Colonic mucosa (tissue), 4 donors: ENCODE measurements at regions not wholly inside any gene's neighbourhood (a gene's known extent, or its start where the extent isn't known, plus 50 kb on each side); places are given as distances from the start of the nearest gene placed in this dataset.

Experiments used
- DNase-seq: peaks from one replicate; pipeline ENCODE4 v3.0.0-alpha.2; 2020
- H3K27ac ChIP-seq: fragments of 200-600 bp; one replicate; pipeline ENCODE4 v1.8.0; 2021
- H3K27me3 ChIP-seq: fragments of 200-600 bp; one replicate; pipeline ENCODE4 v1.8.0; 2021
- H3K36me3 ChIP-seq: fragments of 200-600 bp; one replicate; pipeline ENCODE4 v1.8.0; 2021
- H3K4me1 ChIP-seq: fragments of 200-600 bp; one replicate; pipeline ENCODE4 v1.8.0; 2021; ENCODE audit warnings: mild to moderate bottlenecking
- H3K4me3 ChIP-seq: fragments of 200-600 bp; one replicate; pipeline ENCODE4 v1.8.0; 2021
- H3K9ac ChIP-seq, 2 donors: one replicate each; pipeline ENCODE4 v1.7.0; 2013; ENCODE audit warnings: control low read depth in 2 of 2, low read depth in 2 of 2, low read length in 2 of 2
- H3K9me3 ChIP-seq: fragments of 200-600 bp; one replicate; pipeline ENCODE4 v1.8.0; 2021
- intact Hi-C: fragments of 100-400 bp; cut with DNase I; formaldehyde crosslinking; loops from one replicate; pipeline ENCODE4 v1.14.1; 2022
- TF ChIP-seq, protein P1 (sequence below): fragments of 200-600 bp; IDR thresholded peaks from one replicate; pipeline ENCODE4 v1.8.0; 2022; ENCODE audit warnings: antibody characterized with exemption, mild to moderate bottlenecking
- donor health status: healthy.
- donor health status: DM: no; HTN: no; CAD: no.
- donor health status: DM: no; HTN: no; CAD: no.

DNA sequence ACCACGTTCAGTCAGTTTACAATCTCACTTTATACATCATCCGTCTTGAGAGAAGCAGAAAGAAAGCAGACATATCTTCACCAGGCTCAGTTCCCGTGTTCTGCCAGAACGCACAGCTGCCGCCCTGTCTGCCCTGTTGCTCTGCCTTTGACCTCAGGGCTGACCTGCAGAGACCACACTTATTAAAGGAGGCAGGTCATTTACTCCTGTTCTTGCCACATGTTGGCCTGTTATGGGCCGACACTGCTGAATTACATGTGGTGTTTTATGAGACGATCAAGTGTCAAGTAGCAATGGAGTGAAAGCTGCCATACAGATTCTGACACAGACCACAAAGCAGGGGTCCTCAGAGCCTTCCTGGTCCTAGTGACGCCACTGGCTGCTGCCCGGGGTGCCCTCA is 232.2 kb downstream of the TTC32 start:
- TF ChIP-seq, protein P1, sequence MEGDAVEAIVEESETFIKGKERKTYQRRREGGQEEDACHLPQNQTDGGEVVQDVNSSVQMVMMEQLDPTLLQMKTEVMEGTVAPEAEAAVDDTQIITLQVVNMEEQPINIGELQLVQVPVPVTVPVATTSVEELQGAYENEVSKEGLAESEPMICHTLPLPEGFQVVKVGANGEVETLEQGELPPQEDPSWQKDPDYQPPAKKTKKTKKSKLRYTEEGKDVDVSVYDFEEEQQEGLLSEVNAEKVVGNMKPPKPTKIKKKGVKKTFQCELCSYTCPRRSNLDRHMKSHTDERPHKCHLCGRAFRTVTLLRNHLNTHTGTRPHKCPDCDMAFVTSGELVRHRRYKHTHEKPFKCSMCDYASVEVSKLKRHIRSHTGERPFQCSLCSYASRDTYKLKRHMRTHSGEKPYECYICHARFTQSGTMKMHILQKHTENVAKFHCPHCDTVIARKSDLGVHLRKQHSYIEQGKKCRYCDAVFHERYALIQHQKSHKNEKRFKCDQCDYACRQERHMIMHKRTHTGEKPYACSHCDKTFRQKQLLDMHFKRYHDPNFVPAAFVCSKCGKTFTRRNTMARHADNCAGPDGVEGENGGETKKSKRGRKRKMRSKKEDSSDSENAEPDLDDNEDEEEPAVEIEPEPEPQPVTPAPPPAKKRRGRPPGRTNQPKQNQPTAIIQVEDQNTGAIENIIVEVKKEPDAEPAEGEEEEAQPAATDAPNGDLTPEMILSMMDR: no peak
- H3K9ac ChIP-seq: no peak overlapping the region
- no peak overlapping the region for H3K4me3 ChIP-seq
- H3K27me3 ChIP-seq: no peaks in the 10 kb centered on the region
- no peak for DNase-seq
- no peaks in the 10 kb centered on the region for H3K36me3 ChIP-seq
- H3K27ac ChIP-seq: no peak overlapping the region
- no peaks in the 10 kb centered on the region for H3K9me3 ChIP-seq
- H3K4me1 ChIP-seq: no peaks in the 10 kb centered on the region
- intact Hi-C loops: no loop called here

DNA sequence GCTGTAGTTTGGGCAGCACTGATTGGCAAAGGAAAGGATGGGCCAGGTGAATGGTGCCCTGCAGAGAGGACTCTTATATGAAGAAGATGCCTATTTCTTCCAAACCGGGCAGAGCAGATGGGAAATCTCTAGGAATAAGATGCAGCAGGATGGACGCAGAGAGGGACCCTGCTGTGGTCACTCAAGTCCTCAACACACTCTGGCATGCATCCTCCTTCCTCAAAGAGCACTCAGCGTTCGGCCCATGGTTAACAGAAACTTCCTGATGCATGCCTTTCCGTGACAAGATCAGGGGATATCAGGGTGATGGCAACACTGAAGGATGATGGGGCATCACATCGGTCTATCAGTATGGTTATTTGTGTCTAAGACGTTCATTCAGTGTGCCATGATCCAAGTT is 232.7 kb downstream of the TTC32 start:
- DNase-seq: no peak
- H3K4me3 ChIP-seq: no peak overlapping the region
- H3K27me3 ChIP-seq: no peaks in the 10 kb centered on the region
- no peak overlapping the region for H3K9ac ChIP-seq
- H3K9me3 ChIP-seq: no peaks in the 10 kb centered on the region
- intact Hi-C loops: no loop called here
- TF ChIP-seq, protein P1: no peak
- no peaks in the 10 kb centered on the region for H3K4me1 ChIP-seq
- no peaks in the 10 kb centered on the region for H3K36me3 ChIP-seq
- H3K27ac ChIP-seq: no peak overlapping the region

DNA sequence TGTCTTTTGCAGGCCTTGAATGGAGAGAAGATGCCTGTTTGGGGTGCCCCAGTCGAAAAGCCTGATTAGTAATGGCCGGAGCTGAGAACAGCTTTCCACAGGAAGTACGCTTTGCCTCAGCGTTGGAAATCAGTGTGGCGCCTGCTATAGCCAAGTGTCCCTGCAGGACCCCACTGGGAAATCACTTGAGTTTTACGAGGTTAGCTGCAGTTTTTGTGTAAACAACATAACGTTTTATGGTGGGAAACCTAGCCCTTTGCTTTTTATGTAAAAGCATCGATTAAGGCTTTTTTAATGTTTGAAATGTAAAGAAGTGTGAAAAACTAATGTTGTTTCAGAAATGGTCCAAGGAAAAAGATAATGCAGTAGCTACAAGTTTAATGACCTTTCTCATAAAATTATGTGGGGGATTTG is 234.2 kb downstream of the TTC32 start:
- Histone ChIP-seq H3K36me3 (no peaks in the 10 kb centered on the region), H3K4me1 (no peaks in the 10 kb centered on the region), H3K27me3 (no peaks in the 10 kb centered on the region), H3K9ac (no peak overlapping the region), H3K4me3 (no peak overlapping the region), H3K9me3 (no peaks in the 10 kb centered on the region), H3K27ac (no peak overlapping the region)
- TF ChIP-seq, protein P1: no peak
- intact Hi-C loops: no loop called here
- DNase-seq: no peak

DNA sequence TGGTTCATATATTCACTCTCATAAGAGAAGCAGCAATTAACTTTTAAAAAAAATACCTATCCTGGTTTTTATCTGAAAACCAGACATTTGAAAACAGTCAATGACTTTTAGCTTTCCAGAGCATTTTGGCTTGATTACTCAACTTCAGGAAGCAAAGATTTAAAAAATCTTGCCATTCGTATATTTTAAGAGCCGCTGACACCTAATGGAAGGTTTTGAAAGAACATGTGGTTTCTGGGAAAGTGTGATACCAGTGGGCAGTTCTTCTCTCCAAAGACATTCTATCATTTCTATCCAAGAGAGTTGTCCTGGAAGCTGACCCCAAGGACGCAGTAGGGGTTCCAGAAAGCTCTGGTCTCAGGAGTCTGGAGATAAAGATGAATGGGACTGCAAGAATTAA is 234.7 kb downstream of the TTC32 start:
- no peak overlapping the region for H3K27ac ChIP-seq
- H3K4me3 ChIP-seq: no peak overlapping the region
- no peaks in the 10 kb centered on the region for H3K36me3 ChIP-seq
- intact Hi-C loops: no loop called here
- H3K9ac ChIP-seq: no peak overlapping the region
- TF ChIP-seq, protein P1: no peak
- no peaks in the 10 kb centered on the region for H3K27me3 ChIP-seq
- DNase-seq: no peak
- H3K9me3 ChIP-seq: no peaks in the 10 kb centered on the region
- H3K4me1 ChIP-seq: no peaks in the 10 kb centered on the region

DNA sequence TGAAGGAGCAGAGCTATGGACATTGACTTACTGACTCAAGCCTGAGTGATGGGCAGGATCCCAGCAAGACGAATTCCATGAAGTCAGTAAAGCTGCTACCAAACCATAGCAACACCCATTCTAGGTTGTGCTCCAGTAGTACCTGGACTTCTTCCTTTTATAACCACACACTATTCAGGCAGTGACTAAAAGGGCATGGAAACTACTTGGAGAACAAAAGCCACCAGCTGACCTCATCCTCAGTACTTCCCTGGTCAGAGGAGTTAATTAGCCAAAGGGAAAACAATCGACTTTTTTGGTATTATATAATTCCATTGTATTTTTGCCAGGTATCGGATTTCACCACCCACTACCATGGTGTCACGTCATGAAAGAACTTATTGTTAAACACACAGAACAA is 237.1 kb downstream of the TTC32 start:
- intact Hi-C loops: no loop called here

More for the DNA sequence above, 237.1 kb downstream of the TTC32 start:
- Histone ChIP-seq H3K27me3 (no peaks in the 10 kb centered on the region), H3K9me3 (no peaks in the 10 kb centered on the region), H3K9ac (no peak overlapping the region), H3K36me3 (no peaks in the 10 kb centered on the region), H3K4me1 (no peaks in the 10 kb centered on the region), H3K4me3 (no peak overlapping the region), H3K27ac (no peak overlapping the region)
- no peak for DNase-seq
- TF ChIP-seq, protein P1: no peak
